ENCODE measurements at regions not wholly inside any gene's neighbourhood (a gene's known extent, or its start where the extent isn't known, plus 50 kb on each side); places are given as distances from the start of the nearest gene placed in this dataset.

- TF ChIP-seq CTCF (conservative IDR thresholded peaks at IDR 0.05 in 1 of 2, IDR thresholded peaks at IDR 0.05 in 1 of 2; ENCODE audit: low read depth in 1 of 2, low read length in 2 of 2) (no peak), EZH2 (IDR thresholded peaks at IDR 0.05; ENCODE audit: low read length, missing control alignments) (no peak)
These were observed 79.2 kb upstream of the MRPS30 start for GRCh38 chr5:44729536-44729935.
